ENCODE measurements at regions not wholly inside any gene's neighbourhood (a gene's known extent, or its start where the extent isn't known, plus 50 kb on each side); places are given as distances from the start of the nearest gene placed in this dataset.

- DNase-seq, result no peak
These were observed 229.3 kb upstream of the HDAC4 start for GRCh38 chr2:239629926-239630617.

- no peak for DNase-seq
These were observed 226.3 kb upstream of the HDAC4 start for GRCh38 chr2:239626961-239627592.

- no peak for DNase-seq
These were observed 225.3 kb upstream of the HDAC4 start for GRCh38 chr2:239625971-239626734.

- no peak for DNase-seq
These were observed 224.5 kb upstream of the HDAC4 start for GRCh38 chr2:239625156-239625845.

- no peak for DNase-seq
These were observed 220.8 kb upstream of the HDAC4 start for GRCh38 chr2:239621611-239622010.

- DNase-seq, result no peak
These were observed 218.5 kb upstream of the HDAC4 start for GRCh38 chr2:239619369-239619768.

GRCh38 chr2:239616729-239617128 lies 215.9 kb upstream of the HDAC4 start:
- DNase-seq, result no peak

- no peak for DNase-seq
These were observed 211.3 kb upstream of the HDAC4 start for GRCh38 chr2:239612133-239612532.

- no peak for DNase-seq
These were observed 210.5 kb upstream of the HDAC4 start for GRCh38 chr2:239611222-239611795.

GRCh38 chr2:239610457-239611221 lies 209.8 kb upstream of the HDAC4 start:
- DNase-seq, result no peak

- no peak for DNase-seq
These were observed 208.9 kb upstream of the HDAC4 start for GRCh38 chr2:239609607-239610310.

GRCh38 chr2:239609162-239609561 lies 208.3 kb upstream of the HDAC4 start:
- no peak for DNase-seq

- no peak for DNase-seq
These were observed 207.9 kb upstream of the HDAC4 start for GRCh38 chr2:239608723-239609122.

- DNase-seq, result no peak
These were observed 207.4 kb upstream of the HDAC4 start for GRCh38 chr2:239608260-239608659.

- peak; percentile 23 for DNase-seq
These were observed 206.8 kb upstream of the HDAC4 start for GRCh38 chr2:239607517-239608191.

- no peak for DNase-seq
These were observed 206.1 kb upstream of the HDAC4 start for GRCh38 chr2:239606741-239607516.

- DNase-seq, result no peak
These were observed 205.2 kb upstream of the HDAC4 start for GRCh38 chr2:239605976-239606375.

- DNase-seq, result no peak
These were observed 204.6 kb upstream of the HDAC4 start for GRCh38 chr2:239605409-239605808.

- DNase-seq, result no peak
These were observed 204.0 kb upstream of the HDAC4 start for GRCh38 chr2:239604861-239605260.
